SK-N-DZ (cell line): ENCODE measurements at regions not wholly inside any gene's neighbourhood (a gene's known extent, or its start where the extent isn't known, plus 50 kb on each side); places are given as distances from the start of the nearest gene placed in this dataset.
"Not testable (repeated sequence)": the region's sequence is repeated elsewhere in the genome, so short reads cannot be mapped to it uniquely, and the experiment has no call there.

Experiments used
- DNase-seq: peaks from one replicate; pipeline ENCODE4 v3.0.0-alpha.2; 2015; ENCODE audit warnings: low spot score

GRCh38 chr1:168490306-168490705 is 53.5 kb downstream of the XCL2 start:
- no peak for DNase-seq

- no peak for DNase-seq
Observed at GRCh38 chr1:168488138-168488537, 55.7 kb downstream of the XCL2 start.

- DNase-seq, result not testable (repeated sequence)
Observed at GRCh38 chr1:168486820-168487219, 57.0 kb downstream of the XCL2 start.

GRCh38 chr1:168485048-168485447 is 58.7 kb downstream of the XCL2 start:
- no peak for DNase-seq

- DNase-seq, result no peak
Observed at GRCh38 chr1:168484083-168484482, 59.7 kb downstream of the XCL2 start.

- no peak for DNase-seq
Observed at GRCh38 chr1:168483539-168483938, 60.3 kb downstream of the XCL2 start.

- DNase-seq, result peak; percentile 7
Observed at GRCh38 chr1:168482106-168482505, 61.7 kb downstream of the XCL2 start.

GRCh38 chr1:168481586-168481985 is 62.2 kb downstream of the XCL2 start:
- DNase-seq, result no peak

GRCh38 chr1:168480997-168481396 is 62.8 kb downstream of the XCL2 start:
- no peak for DNase-seq

- DNase-seq, result no peak
Observed at GRCh38 chr1:168477792-168478191, 66.0 kb downstream of the XCL2 start.

- DNase-seq, result no peak
Observed at GRCh38 chr1:168476588-168477385, 67.0 kb downstream of the XCL2 start.

GRCh38 chr1:168474322-168474721 is 69.5 kb downstream of the XCL2 start:
- DNase-seq, result no peak

- no peak for DNase-seq
Observed at GRCh38 chr1:168473126-168473525, 70.7 kb downstream of the XCL2 start.

- DNase-seq, result peak; percentile 28
Observed at GRCh38 chr1:168472223-168472622, 71.6 kb downstream of the XCL2 start.

- no peak for DNase-seq
Observed at GRCh38 chr1:168470901-168471431, 72.8 kb downstream of the XCL2 start.

GRCh38 chr1:168469690-168470089 is 74.1 kb downstream of the XCL2 start:
- peak; percentile 55 for DNase-seq

- DNase-seq, result no peak
Observed at GRCh38 chr1:168468822-168469221, 75.0 kb downstream of the XCL2 start.

GRCh38 chr1:168468042-168468809 is 75.6 kb downstream of the XCL2 start:
- DNase-seq, result no peak

- no peak for DNase-seq
Observed at GRCh38 chr1:168467452-168467851, 76.3 kb downstream of the XCL2 start.

- no peak for DNase-seq
Observed at GRCh38 chr1:168466714-168467131, 77.1 kb downstream of the XCL2 start.

GRCh38 chr1:168466092-168466713 is 77.6 kb downstream of the XCL2 start:
- DNase-seq, result peak; percentile 59

- not testable (repeated sequence) for DNase-seq
Observed at GRCh38 chr1:168461108-168461507, 82.7 kb downstream of the XCL2 start.
